CD4-positive, alpha-beta T cell treated with Interferon alpha-2 for 1 hour (primary cell): ENCODE measurements at regions not wholly inside any gene's neighbourhood (a gene's known extent, or its start where the extent isn't known, plus 50 kb on each side); places are given as distances from the start of the nearest gene placed in this dataset.

Source experiments
- DNase-seq, 2 donors: peaks; one replicate each; pipeline ENCODE4 v3.0.0-alpha.2; 2020 to 2022

- DNase-seq = no peak
Measured at GRCh38 chr2:156158808-156159207, 173.7 kb downstream of the NR4A2 start.

GRCh38 chr2:156157670-156158069, 174.9 kb downstream of the NR4A2 start:
- DNase-seq = no peak

- DNase-seq = no peak
Measured at GRCh38 chr2:156156580-156156979, 175.9 kb downstream of the NR4A2 start.

GRCh38 chr2:156155319-156155718, 177.2 kb downstream of the NR4A2 start:
- no peak for DNase-seq

- no peak for DNase-seq
Measured at GRCh38 chr2:156151351-156151750, 181.2 kb downstream of the NR4A2 start.

GRCh38 chr2:156147594-156148330, 184.8 kb downstream of the NR4A2 start:
- DNase-seq = no peak

GRCh38 chr2:156145976-156146375, 186.5 kb downstream of the NR4A2 start:
- DNase-seq = no peak

GRCh38 chr2:156145469-156145868, 187.1 kb downstream of the NR4A2 start:
- no peak for DNase-seq

GRCh38 chr2:156136566-156136965, 196.0 kb downstream of the NR4A2 start:
- no peak for DNase-seq

- DNase-seq = no peak
Measured at GRCh38 chr2:156134887-156135286, 197.6 kb downstream of the NR4A2 start.

- no peak for DNase-seq
Measured at GRCh38 chr2:156132941-156133340, 199.6 kb downstream of the NR4A2 start.

- no peak for DNase-seq
Measured at GRCh38 chr2:156132130-156132529, 200.4 kb downstream of the NR4A2 start.

GRCh38 chr2:156129227-156129626, 203.3 kb downstream of the NR4A2 start:
- no peak for DNase-seq

GRCh38 chr2:156125018-156125417, 207.5 kb downstream of the NR4A2 start:
- DNase-seq = no peak

- DNase-seq = no peak
Measured at GRCh38 chr2:156124458-156124857, 208.1 kb downstream of the NR4A2 start.

- DNase-seq = no peak
Measured at GRCh38 chr2:156118753-156119416, 213.6 kb downstream of the NR4A2 start.

GRCh38 chr2:156116113-156116512, 216.4 kb downstream of the NR4A2 start:
- no peak for DNase-seq

GRCh38 chr2:156115338-156115737, 217.2 kb downstream of the NR4A2 start:
- no peak for DNase-seq

- no peak for DNase-seq
Measured at GRCh38 chr2:156112323-156112722, 220.2 kb downstream of the NR4A2 start.

GRCh38 chr2:156110890-156111289, 221.6 kb downstream of the NR4A2 start:
- peak; percentile 11 to 15 for DNase-seq

- no peak for DNase-seq
Measured at GRCh38 chr2:156099382-156099781, 233.1 kb downstream of the NR4A2 start.

GRCh38 chr2:156098506-156098905, 234.0 kb downstream of the NR4A2 start:
- no peak for DNase-seq

- no peak for DNase-seq
Measured at GRCh38 chr2:156088587-156088986, 243.9 kb downstream of the NR4A2 start.

- DNase-seq = no peak
Measured at GRCh38 chr2:156087875-156088274, 244.6 kb downstream of the NR4A2 start.
